LNCAP (cell line): ENCODE measurements at regions not wholly inside any gene's neighbourhood (a gene's known extent, or its start where the extent isn't known, plus 50 kb on each side); places are given as distances from the start of the nearest gene placed in this dataset.

Source experiments
- CTCF ChIP-seq: fragments of 450-650 bp; IDR thresholded peaks from 2 replicates; pipeline ENCODE4 v1.5.1; 2017; ENCODE audit warnings: mild to moderate bottlenecking

GRCh38 chr4:157444014-157444413, 223.5 kb downstream of the GRIA2 start:
- no peak for TF ChIP-seq CTCF

GRCh38 chr4:157443537-157443936, 223.0 kb downstream of the GRIA2 start:
- no peak for TF ChIP-seq CTCF

- no peak for TF ChIP-seq CTCF
Measured at GRCh38 chr4:157425897-157426296, 205.4 kb downstream of the GRIA2 start.

- TF ChIP-seq CTCF = no peak
Measured at GRCh38 chr4:157423526-157424020, 203.0 kb downstream of the GRIA2 start.

- no peak for TF ChIP-seq CTCF
Measured at GRCh38 chr4:157421365-157421764, 200.8 kb downstream of the GRIA2 start.
